ENCODE measurements at regions not wholly inside any gene's neighbourhood (a gene's known extent, or its start where the extent isn't known, plus 50 kb on each side); places are given as distances from the start of the nearest gene placed in this dataset.

- DNase-seq = peak; percentile 20
Observed at GRCh38 chr15:98025237-98025636, 64.7 kb downstream of the ARRDC4 start.

DNA sequence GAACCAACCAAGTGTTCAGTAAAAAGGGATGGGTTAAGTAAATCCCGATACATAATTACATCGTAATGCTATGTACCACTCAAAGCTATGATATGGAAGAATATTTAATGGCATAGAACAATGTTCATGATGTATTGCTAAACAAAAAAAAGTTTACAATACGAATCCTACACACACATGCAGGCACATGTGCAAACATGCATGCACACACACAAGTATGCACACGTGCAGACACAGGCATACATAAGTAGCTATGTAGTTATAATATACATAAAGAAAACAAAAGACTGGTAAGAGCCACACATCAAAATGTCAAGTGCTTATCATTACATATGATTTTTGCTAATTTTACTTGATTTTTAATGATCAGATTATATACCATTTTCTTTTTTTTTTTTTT is 74.2 kb downstream of the ARRDC4 start:
- DNase-seq = no peak

DNA sequence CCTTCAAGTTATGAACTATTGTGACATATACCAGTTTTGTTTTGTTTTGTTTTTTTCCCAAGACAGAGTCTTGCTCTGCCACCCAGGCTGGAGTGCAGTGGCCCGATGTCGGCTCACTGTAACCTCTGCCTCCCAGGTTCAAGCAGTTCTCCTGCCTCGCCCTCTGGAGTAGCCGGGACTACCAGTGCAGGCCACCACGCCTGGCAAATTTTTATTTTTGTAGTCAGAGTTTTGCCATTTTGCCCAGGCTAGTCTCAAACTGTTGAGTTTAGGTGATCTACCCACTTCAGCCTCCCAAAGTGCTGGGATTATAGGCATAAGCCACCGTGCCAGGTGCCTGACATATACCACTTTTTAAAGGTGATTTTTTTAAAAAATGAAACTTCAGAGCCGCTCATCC is 74.6 kb downstream of the ARRDC4 start:
- DNase-seq = no peak

GRCh38 chr15:98035577-98036010 is 75.1 kb downstream of the ARRDC4 start:
- DNase-seq = no peak

DNA sequence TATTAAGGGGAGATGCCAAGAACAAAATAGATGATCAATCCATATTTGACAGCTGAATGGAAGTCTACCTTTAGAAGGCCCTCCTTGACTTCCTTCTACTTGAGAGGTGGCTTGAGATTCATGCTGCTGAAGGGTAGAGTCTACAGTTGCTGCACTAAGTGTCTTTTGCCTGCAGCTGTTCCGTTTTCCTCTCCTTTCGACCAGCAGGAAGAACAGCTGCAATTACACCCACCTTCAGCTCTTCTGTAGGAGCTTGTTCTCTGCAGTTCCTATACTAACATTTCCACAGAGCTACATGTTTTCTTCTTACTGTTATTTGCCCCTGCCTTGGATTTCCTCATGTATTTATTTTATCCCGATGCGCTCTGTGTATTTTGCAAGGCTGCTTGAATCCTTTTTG is 79.1 kb downstream of the ARRDC4 start:
- DNase-seq = peak; percentile 53

DNA sequence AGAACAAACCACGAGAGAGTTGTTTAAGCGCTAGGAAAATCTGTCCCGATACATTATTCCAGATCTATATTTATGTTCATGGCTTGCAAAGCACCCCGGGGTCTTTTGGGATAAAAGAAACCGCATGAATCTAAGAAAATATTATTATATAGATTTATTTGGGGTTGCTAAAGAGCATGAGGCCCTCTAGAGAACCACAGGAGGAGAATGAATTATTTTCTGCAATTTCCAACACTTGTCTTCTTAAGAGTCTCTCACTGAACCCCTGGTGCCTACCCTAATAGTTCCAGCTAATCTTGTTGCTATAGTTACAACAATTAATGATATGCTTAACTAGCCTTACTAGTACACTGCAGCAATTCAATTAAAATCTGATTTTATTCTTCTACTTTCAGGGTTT is 79.6 kb downstream of the ARRDC4 start:
- DNase-seq = no peak

- no peak for DNase-seq
Observed at GRCh38 chr15:98043160-98044014, 82.9 kb downstream of the ARRDC4 start.

GRCh38 chr15:98051734-98052133 is 91.2 kb downstream of the ARRDC4 start:
- no peak for DNase-seq

- no peak for DNase-seq
Observed at GRCh38 chr15:98057453-98057852, 97.0 kb downstream of the ARRDC4 start.

DNA sequence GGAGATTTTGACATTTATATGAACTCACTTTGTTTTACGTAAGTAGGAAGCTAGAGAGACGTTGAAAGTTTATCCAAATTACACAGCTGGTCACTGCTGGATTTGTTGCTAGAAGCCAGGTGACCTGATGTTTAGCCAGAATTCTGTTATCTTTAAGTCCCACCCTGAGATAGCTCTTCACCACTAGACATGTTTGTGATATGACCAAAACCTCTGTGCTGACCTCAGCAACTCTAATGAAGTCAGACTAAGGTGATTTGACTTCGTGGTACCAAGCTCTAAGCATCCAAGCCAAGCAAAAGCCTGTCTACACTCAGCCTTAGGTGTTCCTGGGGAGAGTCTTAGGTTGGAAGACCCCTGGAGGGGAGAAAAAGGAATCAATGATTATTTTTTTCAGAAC is 102.4 kb downstream of the ARRDC4 start:
- DNase-seq = no peak

DNA sequence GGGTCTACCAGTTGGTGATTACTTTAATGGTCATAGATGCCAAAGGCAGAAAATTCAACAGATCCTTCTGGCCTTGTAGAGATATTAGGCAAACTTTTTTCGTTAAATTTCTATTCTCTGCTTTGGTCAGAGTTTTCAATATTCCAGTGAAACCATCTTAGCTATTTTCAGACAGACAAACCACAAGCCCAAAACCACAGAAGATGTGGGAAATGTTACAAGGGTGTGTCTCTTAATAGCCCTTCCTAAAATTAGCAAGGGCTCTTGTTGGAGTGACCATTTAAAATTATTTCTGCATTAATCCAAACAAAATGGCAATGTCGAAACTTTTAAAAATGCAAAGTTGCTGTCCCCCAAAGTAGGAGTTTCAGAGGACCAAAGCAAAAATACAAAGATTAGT is 102.8 kb downstream of the ARRDC4 start:
- no peak for DNase-seq

DNA sequence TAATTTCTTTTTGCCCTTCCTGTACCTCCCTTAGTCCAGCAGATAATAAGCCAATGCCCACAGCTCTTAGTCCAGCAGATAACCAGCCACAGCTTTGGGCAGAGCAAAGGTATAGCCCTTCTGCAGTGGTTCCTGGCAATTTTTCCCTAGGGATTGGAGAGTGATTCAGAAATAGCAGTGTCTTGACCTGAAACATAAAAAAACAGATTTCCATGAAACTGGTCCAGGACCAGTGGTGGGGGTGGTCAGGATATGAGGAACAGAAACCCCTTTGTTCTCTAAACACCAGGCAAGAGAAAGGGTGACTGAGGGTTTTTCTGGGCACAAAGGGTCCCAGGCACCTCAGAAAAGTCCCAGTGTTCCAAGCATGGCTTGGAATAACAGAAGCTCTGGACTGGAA is 103.4 kb downstream of the ARRDC4 start:
- no peak for DNase-seq

GRCh38 chr15:98067339-98067738 is 106.8 kb downstream of the ARRDC4 start:
- no peak for DNase-seq

DNA sequence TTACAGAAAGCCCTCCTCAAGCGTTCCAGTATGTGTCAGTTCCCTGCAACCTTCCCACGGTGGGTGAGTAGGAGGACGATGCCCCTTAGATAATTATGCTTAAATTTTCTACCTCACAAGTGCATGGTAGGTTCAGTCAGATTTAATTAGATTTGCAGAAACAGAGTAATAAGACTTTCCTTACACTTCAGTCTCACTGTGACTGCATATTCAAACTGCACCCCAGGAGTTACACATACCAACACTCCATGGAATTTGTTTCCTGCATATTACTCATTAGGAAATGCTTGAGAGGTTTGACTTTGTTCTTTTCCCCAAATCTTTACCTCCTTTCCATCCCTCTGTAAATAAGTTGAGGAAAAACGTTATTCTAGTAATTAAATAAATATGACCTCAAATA is 108.8 kb downstream of the ARRDC4 start:
- DNase-seq = no peak

DNA sequence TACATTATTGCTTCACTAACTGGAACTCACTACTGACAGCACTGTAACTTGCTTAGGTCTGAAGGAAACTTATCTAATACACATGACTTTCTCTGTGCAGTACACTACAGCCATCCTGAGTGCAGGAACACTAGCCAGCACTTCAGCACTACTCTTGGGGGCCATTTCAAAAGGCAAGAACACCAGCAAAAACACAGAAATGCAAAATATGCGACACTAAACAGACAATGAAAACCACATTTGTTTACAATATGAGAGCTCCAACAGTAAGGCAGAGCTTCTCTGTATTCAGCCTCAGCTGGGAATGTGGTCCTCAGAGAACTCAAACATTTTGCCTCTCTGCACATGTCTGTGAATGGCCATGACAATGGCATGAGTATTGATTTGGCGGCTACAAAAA is 109.6 kb downstream of the ARRDC4 start:
- no peak for DNase-seq

- no peak for DNase-seq
Observed at GRCh38 chr15:98071786-98072185, 111.3 kb downstream of the ARRDC4 start.

GRCh38 chr15:98075441-98075840 is 114.9 kb downstream of the ARRDC4 start:
- no peak for DNase-seq

DNA sequence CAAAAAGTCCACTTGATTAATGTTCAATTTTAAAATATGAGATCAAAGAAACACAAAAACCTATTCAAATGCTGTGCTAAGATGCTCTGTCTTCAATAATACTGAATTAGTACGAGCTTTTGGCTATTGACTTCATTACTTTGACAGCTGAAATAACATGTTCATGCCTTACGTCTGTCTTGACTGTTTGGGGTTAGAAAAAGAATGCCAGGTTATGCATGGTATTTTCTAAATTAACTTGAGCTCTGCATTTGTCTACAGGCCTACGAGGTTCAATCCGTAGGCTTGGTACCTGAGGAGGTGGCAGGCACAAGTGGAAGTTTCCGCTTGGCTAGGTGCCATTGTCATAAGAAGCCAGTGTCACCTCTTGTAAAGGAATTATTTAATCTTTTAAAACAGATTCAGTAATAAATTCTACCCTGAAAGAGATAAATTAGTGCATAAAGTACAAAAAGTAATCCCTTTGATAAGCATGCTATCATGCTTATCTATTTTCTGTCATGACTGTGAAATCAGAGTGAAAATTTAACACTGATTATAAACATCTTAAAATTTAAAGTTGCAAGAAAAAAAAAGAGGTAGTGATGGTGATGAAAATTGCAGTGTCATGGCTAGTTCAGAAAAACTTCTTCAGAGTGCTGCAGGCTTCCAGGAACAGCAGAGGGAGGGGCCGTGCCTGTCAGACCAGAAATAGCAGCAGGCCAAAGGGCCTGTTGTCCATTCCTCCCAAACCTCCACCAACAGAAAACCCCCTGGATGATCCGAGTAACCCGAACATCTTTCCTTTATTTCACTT is 115.7 kb downstream of the ARRDC4 start:
- DNase-seq = peak; percentile 54

GRCh38 chr15:98077186-98077585 is 116.7 kb downstream of the ARRDC4 start:
- peak; percentile 49 for DNase-seq

- DNase-seq = no peak
Observed at GRCh38 chr15:98080791-98081190, 120.3 kb downstream of the ARRDC4 start.

GRCh38 chr15:98083203-98083910 is 122.9 kb downstream of the ARRDC4 start:
- no peak for DNase-seq

- peak; percentile 84 for DNase-seq
Observed at GRCh38 chr15:98085003-98085639, 124.6 kb downstream of the ARRDC4 start.

All from tongue (tissue), 1 donor.